ENCODE measurements at regions not wholly inside any gene's neighbourhood (a gene's known extent, or its start where the extent isn't known, plus 50 kb on each side); places are given as distances from the start of the nearest gene placed in this dataset.
"Not testable (repeated sequence)": the region's sequence is repeated elsewhere in the genome, so short reads cannot be mapped to it uniquely, and the experiment has no call there.

DNA sequence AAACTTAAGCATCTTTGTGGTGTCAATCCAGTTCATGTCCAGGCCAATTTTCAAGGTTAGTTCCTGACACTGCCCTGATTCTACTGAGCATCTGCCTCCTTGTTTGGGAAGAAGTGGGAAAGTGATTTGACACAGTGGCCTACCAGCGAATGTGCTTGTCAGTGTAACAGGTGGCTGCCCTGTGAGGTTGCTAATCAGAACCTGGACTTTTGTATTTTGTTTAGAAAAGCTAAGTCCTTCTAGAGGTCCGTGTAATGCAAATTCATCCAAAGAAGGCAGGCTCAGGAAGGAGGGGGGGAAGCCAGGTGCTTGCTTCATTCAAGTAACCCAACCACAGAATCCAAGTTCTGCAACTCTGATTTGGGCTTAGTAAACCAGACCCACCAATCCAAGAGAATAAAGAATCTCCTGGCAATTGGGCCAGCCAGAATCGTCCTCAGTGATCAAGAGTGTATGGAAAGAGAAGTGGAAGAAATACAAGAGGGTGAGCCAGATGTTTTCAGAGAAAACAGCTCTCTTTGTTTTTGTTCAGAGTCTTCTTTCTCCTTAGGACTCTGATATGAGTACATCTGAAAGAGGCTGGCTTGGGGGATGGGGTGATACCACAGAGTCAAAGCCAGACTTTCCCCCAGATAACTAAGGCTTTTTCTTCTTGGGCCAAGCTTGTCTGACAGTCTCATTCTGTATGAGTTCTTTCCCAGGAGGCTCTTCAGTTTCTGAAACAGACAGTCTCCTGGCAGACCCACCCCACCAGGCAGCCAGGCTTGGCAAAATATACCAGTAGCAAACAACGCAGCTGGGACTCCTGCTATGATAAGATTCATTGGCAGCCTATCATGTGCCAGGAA lies 508.9 kb upstream of the TBL1XR1 start:
- Histone ChIP-seq H3K9ac (ENCODE audit: low read length) (no peak overlapping the region), H3F3A (ENCODE audit: insufficient read depth, low read length, poor library complexity, severe bottlenecking) (no peaks in the 10 kb centered on the region), H4K20me1 (ENCODE audit: insufficient read depth) (no peaks in the 10 kb centered on the region), H3K4me2 (ENCODE audit: low read length) (no peak overlapping the region), H3K27me3 (ENCODE audit: insufficient read depth, low read depth, low read length) (no peaks in the 10 kb centered on the region), H3K9me3 (ENCODE audit: low read length) (no peaks in the 10 kb centered on the region), H3K4me3 (ENCODE audit: low read length) (no peak overlapping the region), H3K27ac (ENCODE audit: low read length) (no peak overlapping the region), H3K36me3 (ENCODE audit: insufficient read depth, low read length) (no peaks in the 10 kb centered on the region), H3K9me2 (ENCODE audit: insufficient read depth, low read length) (no peaks in the 10 kb centered on the region), H2AFZ (ENCODE audit: low read depth, low read length) (no peak overlapping the region), H3K79me2 (replicated peaks; ENCODE audit: insufficient read depth, low read length) (no peaks in the 10 kb centered on the region)
- TF ChIP-seq, protein P1, sequence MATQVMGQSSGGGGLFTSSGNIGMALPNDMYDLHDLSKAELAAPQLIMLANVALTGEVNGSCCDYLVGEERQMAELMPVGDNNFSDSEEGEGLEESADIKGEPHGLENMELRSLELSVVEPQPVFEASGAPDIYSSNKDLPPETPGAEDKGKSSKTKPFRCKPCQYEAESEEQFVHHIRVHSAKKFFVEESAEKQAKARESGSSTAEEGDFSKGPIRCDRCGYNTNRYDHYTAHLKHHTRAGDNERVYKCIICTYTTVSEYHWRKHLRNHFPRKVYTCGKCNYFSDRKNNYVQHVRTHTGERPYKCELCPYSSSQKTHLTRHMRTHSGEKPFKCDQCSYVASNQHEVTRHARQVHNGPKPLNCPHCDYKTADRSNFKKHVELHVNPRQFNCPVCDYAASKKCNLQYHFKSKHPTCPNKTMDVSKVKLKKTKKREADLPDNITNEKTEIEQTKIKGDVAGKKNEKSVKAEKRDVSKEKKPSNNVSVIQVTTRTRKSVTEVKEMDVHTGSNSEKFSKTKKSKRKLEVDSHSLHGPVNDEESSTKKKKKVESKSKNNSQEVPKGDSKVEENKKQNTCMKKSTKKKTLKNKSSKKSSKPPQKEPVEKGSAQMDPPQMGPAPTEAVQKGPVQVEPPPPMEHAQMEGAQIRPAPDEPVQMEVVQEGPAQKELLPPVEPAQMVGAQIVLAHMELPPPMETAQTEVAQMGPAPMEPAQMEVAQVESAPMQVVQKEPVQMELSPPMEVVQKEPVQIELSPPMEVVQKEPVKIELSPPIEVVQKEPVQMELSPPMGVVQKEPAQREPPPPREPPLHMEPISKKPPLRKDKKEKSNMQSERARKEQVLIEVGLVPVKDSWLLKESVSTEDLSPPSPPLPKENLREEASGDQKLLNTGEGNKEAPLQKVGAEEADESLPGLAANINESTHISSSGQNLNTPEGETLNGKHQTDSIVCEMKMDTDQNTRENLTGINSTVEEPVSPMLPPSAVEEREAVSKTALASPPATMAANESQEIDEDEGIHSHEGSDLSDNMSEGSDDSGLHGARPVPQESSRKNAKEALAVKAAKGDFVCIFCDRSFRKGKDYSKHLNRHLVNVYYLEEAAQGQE (IDR thresholded peaks at IDR 0.05; ENCODE audit: borderline replicate concordance) = no peak
- TF ChIP-seq SMC3 (conservative IDR thresholded peaks at IDR 0.05; ENCODE audit: poor library complexity) = no peak
- TF ChIP-seq MXI1 (conservative IDR thresholded peaks at IDR 0.05; ENCODE audit: poor library complexity, severe bottlenecking) = no peak
- TF ChIP-seq RAD21 (conservative IDR thresholded peaks at IDR 0.05) = no peak
- TF ChIP-seq TAF1 (IDR thresholded peaks at IDR 0.05; ENCODE audit: low read depth) = no peak
- no peak for TF ChIP-seq EZH2 (IDR thresholded peaks at IDR 0.05; ENCODE audit: borderline replicate concordance, insufficient read depth, low read length, poor library complexity, severe bottlenecking)
- TF ChIP-seq POLR2AphosphoS5 (IDR thresholded peaks at IDR 0.05) = no peak
- no peak for TF ChIP-seq CTCF (IDR thresholded peaks at IDR 0.05; ENCODE audit: poor library complexity, severe bottlenecking)
- no peak for TF ChIP-seq EP300 (conservative IDR thresholded peaks at IDR 0.05; ENCODE audit: poor library complexity, severe bottlenecking)

DNA sequence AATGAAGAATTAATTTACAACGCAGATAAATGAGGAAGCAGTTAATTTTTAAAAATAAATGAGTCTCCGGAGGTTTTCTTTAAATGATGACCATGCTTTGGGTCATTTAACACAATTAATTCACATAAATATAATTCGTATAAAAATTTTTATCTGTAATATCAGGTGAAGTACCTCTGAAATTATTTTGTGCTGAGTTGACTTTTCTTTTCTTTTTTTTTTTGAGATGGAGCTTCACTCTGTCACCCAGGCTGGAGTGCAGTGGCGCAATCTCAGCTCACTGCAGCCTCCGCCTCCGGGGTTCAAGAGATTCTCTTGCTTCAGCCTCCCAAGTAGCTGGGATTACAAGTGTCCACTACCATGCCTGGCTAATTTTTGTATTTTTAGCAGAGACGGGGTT lies 512.2 kb upstream of the TBL1XR1 start:
- H3K9me3 ChIP-seq (ENCODE audit: low read length); H3F3A ChIP-seq (ENCODE audit: insufficient read depth, low read length, poor library complexity, severe bottlenecking); H3K27ac ChIP-seq (ENCODE audit: low read length); H2AFZ ChIP-seq (ENCODE audit: low read depth, low read length); H3K4me3 ChIP-seq (ENCODE audit: low read length); H3K9me2 ChIP-seq (ENCODE audit: insufficient read depth, low read length); H4K20me1 ChIP-seq (ENCODE audit: insufficient read depth); H3K9ac ChIP-seq (ENCODE audit: low read length); H3K79me2 ChIP-seq (replicated peaks; ENCODE audit: insufficient read depth, low read length); H3K4me2 ChIP-seq (ENCODE audit: low read length); H3K36me3 ChIP-seq (ENCODE audit: insufficient read depth, low read length); H3K27me3 ChIP-seq (ENCODE audit: insufficient read depth, low read depth, low read length): not testable (repeated sequence)

Measured in neural cell (in vitro differentiated cells).